Chondrocyte (in vitro differentiated cells): ENCODE measurements at regions not wholly inside any gene's neighbourhood (a gene's known extent, or its start where the extent isn't known, plus 50 kb on each side); places are given as distances from the start of the nearest gene placed in this dataset.

ENCODE experiments used
- DNase-seq: peaks from one replicate; pipeline ENCODE4 v3.0.0; 2021; ENCODE audit warnings: mixed read lengths, low spot score
- H3K27ac Mint-ChIP-seq: one replicate; pipeline ENCODE4 v1.8.0; 2021; ENCODE audit warnings: mild to moderate bottlenecking, moderate library complexity, mixed read lengths; ENCODE audit not compliant: unreplicated experiment
- H3K27me3 Mint-ChIP-seq: 2 replicates; pipeline ENCODE4 v1.8.0; 2021; ENCODE audit warnings: low read depth, mixed read lengths
- H3K36me3 Mint-ChIP-seq: 2 replicates; pipeline ENCODE4 v1.8.0; 2021; ENCODE audit warnings: low read depth, mixed read lengths
- H3K4me1 Mint-ChIP-seq: 2 replicates; pipeline ENCODE4 v1.8.0; 2021; ENCODE audit warnings: low read depth, mild to moderate bottlenecking, mixed read lengths
- H3K4me3 Mint-ChIP-seq: one replicate; pipeline ENCODE4 v1.8.0; 2021; ENCODE audit warnings: mild to moderate bottlenecking, moderate library complexity, mixed read lengths; ENCODE audit not compliant: unreplicated experiment
- H3K9me3 Mint-ChIP-seq: 2 replicates; pipeline ENCODE4 v1.8.0; 2021; ENCODE audit warnings: low read depth, mixed read lengths
- TF ChIP-seq, protein P1 (sequence below): fragments of 200-600 bp; sonication (generic); IDR thresholded peaks from 2 replicates; pipeline ENCODE4 v1.5.0; 2021; ENCODE audit warnings: antibody characterized with exemption, mild to moderate bottlenecking, moderate library complexity

DNA sequence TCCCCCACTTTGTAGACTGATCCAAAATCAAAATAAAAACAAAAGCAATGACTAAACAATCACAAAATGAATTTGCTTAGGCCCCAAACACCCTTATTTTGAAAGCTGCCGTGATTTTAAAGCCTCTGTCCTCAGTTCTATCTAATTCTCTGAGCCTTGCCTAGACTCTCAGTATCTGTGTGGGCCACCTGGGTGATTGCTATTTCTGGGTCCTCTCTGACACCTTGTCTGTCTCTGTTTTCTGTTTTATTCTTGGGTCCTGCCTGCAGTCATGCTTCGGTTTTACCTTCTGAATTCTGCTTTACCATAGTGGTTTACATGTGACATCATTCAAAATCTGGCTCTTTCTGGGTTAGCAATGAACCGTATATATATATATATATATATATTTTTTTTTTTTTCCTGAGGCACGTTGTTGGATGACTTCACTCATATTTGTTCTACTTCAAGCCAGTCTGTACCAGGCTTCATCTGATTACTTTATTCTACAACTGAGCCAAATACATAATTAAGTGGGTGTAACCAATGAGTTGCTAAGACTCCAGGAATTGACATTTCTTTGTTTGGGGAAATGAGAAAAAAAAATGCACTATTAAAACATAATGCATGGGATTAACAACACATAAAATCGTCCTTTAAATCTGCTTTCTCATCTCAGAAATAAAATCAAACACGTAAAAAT, 710.7 kb upstream of the SLIT2 start:
- Mint-ChIP-seq H3K27ac (no peak overlapping the region), H3K9me3 (no peaks in the 10 kb centered on the region), H3K27me3 (peaks cover 12% of the 10 kb centered on the region), H3K4me1 (no peaks in the 10 kb centered on the region), H3K36me3 (no peaks in the 10 kb centered on the region), H3K4me3 (no peak overlapping the region)
- no peak for DNase-seq
- TF ChIP-seq, protein P1, sequence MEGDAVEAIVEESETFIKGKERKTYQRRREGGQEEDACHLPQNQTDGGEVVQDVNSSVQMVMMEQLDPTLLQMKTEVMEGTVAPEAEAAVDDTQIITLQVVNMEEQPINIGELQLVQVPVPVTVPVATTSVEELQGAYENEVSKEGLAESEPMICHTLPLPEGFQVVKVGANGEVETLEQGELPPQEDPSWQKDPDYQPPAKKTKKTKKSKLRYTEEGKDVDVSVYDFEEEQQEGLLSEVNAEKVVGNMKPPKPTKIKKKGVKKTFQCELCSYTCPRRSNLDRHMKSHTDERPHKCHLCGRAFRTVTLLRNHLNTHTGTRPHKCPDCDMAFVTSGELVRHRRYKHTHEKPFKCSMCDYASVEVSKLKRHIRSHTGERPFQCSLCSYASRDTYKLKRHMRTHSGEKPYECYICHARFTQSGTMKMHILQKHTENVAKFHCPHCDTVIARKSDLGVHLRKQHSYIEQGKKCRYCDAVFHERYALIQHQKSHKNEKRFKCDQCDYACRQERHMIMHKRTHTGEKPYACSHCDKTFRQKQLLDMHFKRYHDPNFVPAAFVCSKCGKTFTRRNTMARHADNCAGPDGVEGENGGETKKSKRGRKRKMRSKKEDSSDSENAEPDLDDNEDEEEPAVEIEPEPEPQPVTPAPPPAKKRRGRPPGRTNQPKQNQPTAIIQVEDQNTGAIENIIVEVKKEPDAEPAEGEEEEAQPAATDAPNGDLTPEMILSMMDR, result no peak

DNA sequence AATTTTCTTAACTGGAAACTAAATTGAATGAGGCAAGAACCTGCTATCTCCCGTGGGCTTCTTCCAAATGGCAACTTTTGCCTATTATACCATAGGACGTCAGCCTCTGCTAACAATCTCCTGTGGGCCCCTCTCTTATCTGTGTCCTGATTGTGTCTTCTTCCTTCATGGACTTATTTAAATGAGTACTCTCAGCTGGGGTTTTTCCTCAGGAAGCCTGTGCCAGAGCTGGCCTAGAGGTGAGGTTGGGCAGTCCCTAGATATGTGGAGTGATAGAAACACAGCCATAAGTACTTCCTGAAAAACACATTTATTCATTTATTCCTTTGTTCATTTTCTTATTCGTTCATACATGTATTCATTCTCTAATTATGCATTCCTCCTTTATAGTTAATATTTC, 712.5 kb upstream of the SLIT2 start:
- Mint-ChIP-seq H3K27me3 (peaks cover 15% of the 10 kb centered on the region), H3K9me3 (no peaks in the 10 kb centered on the region), H3K36me3 (no peaks in the 10 kb centered on the region), H3K27ac (no peak overlapping the region), H3K4me3 (no peak overlapping the region), H3K4me1 (no peaks in the 10 kb centered on the region)
- no peak for DNase-seq
- TF ChIP-seq, protein P1, result no peak

- Mint-ChIP-seq H3K9me3 (no peaks in the 10 kb centered on the region), H3K4me1 (no peaks in the 10 kb centered on the region), H3K27ac (no peak overlapping the region), H3K36me3 (no peaks in the 10 kb centered on the region), H3K4me3 (no peak overlapping the region), H3K27me3 (peaks cover 11% of the 10 kb centered on the region)
- TF ChIP-seq, protein P1, result no peak
- DNase-seq, result no peak
Observed at GRCh38 chr4:19534159-19534558, 717.5 kb upstream of the SLIT2 start.

DNA sequence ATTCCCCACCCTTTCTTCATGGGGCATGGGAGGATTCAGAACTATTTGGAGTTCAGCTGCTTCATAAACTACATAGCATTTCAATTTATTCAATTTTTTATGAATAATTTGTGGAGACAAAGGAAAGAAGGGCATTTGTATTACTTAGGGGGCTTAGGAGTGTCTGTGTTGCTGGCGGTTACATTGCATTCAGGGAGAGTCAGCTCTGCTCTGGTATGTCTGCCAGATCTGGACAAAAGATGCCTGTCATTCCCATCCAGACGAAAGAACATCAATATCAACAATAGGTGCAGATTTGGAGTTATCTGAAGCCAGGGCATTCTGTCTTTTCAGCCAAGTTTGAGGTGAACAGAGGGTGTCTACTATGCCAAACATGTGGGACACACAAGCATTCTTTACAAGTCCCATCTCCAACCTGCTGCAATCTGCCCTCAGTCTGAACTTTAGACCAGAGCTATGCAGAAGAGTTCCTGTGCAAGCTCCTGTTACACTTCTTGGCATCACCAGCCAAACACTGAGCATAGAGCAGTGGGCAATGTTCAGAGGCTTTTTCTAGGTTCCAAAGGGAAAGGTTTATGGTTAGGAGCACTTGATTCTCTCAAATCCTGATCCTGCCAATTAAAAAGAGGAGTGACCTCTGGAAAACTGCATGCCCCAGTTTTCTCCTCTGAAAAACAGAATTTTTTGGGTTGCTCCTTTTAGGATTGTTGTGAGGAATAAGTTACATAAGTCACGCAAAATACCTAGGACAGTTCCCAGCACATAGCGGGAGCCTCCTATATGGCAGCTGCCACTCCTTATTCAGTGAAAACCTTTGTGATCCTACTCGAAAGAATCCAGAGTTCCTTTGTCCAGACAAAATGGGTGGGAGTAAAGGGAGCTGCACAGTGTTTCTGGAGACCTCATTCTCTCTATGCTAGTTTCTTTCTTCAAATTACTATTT, 719.5 kb upstream of the SLIT2 start:
- H3K36me3 Mint-ChIP-seq, result no peaks in the 10 kb centered on the region
- H3K4me3 Mint-ChIP-seq, result no peak overlapping the region
- H3K27me3 Mint-ChIP-seq, result peaks cover 6% of the 10 kb centered on the region
- no peak for DNase-seq
- no peaks in the 10 kb centered on the region for H3K4me1 Mint-ChIP-seq
- peaks cover 6% of the 10 kb centered on the region for H3K9me3 Mint-ChIP-seq
- H3K27ac Mint-ChIP-seq, result no peak overlapping the region
- TF ChIP-seq, protein P1, result no peak

GRCh38 chr4:19523964-19524363, 727.7 kb upstream of the SLIT2 start:
- Mint-ChIP-seq H3K9me3 (peaks cover 6% of the 10 kb centered on the region), H3K4me3 (no peak overlapping the region), H3K4me1 (no peaks in the 10 kb centered on the region), H3K27ac (no peak overlapping the region), H3K27me3 (peaks cover 11% of the 10 kb centered on the region), H3K36me3 (no peaks in the 10 kb centered on the region)
- TF ChIP-seq, protein P1, result no peak
- DNase-seq, result no peak
